ENCODE measurements at regions not wholly inside any gene's neighbourhood (a gene's known extent, or its start where the extent isn't known, plus 50 kb on each side); places are given as distances from the start of the nearest gene placed in this dataset.

DNA sequence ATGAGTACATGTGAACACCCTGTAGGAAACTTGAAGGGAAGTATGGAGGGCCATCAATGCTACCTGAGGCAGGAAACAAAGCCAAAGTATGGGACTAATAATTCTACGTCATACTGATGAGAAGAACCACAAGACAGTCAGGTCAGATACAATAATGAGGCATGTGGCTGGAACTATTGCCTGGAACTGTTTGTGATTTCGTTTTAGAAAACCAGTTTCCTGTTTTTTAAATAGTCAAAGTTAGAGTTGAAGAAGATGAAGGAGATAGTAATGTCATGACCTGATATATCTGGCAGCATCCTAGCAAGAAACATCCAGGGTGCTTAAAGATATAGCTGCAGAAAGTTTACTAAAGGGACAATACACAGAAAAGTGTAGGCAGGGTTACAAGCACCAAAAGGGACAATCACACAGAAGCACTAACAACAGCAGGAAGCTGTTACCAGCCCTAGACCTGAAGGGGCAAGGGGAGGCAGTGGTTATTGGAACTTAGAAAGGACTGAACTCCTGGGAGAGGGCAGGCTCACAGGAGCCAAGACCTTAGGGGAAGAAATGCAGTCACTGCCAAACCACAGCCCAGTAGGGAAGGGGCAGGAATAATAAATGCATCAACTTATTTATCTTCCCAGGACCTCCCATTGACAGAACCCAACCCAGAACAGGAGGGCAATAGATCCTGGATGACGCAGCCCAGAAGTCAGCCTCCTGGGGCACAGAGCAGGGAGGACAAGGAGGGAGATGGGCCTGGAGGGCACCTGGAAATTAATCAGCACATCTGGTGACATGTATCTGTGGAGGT, 302.1 kb upstream of the STT3B start:
- 75 to 79% (median 76%) methylated on average over 3 of the region's 3 CpGs for WGBS, 3 donors

DNA sequence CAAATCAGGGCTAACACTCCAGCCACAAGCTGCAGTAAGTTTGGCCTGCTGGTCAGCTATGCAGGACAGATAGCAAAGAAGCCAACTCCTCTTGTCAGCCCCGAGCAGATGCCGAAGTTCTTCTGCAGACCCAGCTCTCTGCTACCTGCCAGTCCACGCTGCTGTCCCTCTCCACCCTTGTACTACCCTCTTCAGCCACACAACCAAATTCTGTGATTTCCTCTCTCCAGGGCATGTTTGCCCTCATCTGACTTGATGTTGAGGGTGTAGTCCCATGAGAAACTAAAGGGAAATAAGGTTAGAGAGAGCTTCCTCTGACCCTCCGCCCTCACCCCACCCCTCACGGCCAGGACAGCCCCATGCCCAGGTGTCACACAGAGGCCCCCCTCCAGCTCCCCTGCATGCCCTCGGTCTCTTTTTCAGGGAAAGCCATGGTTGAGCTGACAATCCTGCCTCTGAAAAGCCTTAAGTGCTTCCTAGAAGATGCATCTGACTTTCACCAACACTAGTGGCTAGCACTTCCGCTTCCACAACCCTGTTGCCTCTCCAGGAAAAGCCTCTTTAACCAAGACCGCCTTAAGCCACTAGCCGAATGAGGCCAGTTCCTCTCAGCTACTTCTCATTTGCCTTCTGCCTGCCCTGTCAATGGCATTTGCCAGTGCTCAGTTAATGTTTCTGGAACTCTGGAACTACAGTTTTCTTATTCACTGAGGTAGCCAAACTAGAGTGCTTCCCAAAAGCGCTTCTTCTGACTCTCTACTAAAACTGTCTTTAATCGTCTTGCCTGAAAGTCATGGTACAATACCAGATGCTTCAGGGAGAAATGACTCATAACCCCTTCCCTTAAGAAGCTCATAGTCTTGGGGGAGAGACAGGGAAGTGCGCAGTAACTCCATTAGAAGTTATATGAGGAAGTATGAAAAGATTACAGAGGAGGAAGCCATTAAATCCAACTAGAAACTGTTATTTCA, 300.4 kb upstream of the STT3B start:
- Histone ChIP-seq H3K4me3 (no peak overlapping the region), H3K27ac (no peak overlapping the region), H3K4me1 (ENCODE audit: insufficient read depth) (no peaks in the 10 kb centered on the region), H3K36me3 (no peaks in the 10 kb centered on the region), H3K9me3 (no peaks in the 10 kb centered on the region), H3K27me3 (no peaks in the 10 kb centered on the region)
- no peak for TF ChIP-seq POLR2A (IDR thresholded peaks at IDR 0.05)
- TF ChIP-seq, protein P1, sequence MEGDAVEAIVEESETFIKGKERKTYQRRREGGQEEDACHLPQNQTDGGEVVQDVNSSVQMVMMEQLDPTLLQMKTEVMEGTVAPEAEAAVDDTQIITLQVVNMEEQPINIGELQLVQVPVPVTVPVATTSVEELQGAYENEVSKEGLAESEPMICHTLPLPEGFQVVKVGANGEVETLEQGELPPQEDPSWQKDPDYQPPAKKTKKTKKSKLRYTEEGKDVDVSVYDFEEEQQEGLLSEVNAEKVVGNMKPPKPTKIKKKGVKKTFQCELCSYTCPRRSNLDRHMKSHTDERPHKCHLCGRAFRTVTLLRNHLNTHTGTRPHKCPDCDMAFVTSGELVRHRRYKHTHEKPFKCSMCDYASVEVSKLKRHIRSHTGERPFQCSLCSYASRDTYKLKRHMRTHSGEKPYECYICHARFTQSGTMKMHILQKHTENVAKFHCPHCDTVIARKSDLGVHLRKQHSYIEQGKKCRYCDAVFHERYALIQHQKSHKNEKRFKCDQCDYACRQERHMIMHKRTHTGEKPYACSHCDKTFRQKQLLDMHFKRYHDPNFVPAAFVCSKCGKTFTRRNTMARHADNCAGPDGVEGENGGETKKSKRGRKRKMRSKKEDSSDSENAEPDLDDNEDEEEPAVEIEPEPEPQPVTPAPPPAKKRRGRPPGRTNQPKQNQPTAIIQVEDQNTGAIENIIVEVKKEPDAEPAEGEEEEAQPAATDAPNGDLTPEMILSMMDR (IDR thresholded peaks at IDR 0.05) = no peak
- TF ChIP-seq EP300 (IDR thresholded peaks at IDR 0.05) = no peak
- WGBS, 3 donors = 89 to 91% (median 90%) methylated on average over 12 of the region's 12 CpGs
- DNase-seq = no peak
- intact Hi-C loops (cut with DNase I) = no loop called here

More for the DNA sequence above, 302.1 kb upstream of the STT3B start:
- TF ChIP-seq EP300 (IDR thresholded peaks at IDR 0.05) (no peak), POLR2A (IDR thresholded peaks at IDR 0.05) (no peak)
- TF ChIP-seq, protein P1 (IDR thresholded peaks at IDR 0.05) = no peak
- intact Hi-C loops (cut with DNase I) = no loop called here
- Histone ChIP-seq H3K27ac (no peak overlapping the region), H3K27me3 (no peaks in the 10 kb centered on the region), H3K4me1 (ENCODE audit: insufficient read depth) (no peaks in the 10 kb centered on the region), H3K9me3 (no peaks in the 10 kb centered on the region), H3K4me3 (no peak overlapping the region), H3K36me3 (no peaks in the 10 kb centered on the region)
- DNase-seq = no peak

DNA sequence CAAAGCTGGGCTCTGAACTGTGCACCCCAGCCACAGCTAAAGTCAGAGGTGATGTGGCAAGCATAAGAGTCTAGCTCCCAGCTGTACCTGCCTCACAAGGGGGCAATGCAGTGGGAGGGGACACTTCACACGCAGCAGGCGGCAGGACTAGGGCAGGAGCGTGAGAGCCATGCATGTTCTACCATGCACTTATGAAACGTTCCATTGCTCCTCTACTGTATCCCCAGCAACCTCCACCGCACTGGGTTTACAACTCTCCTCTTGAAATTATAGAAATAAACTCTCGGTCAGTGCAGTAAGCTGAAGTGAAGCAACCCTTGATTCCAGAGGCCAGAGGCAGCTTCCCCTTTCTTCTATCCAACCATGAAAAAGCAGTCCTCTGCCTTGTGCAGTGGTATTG, 298.6 kb upstream of the STT3B start:
- DNase-seq = no peak
- WGBS, 3 donors = 88 to 96% (median 88%) methylated on average over 6 of the region's 6 CpGs
- Histone ChIP-seq H3K36me3 (no peaks in the 10 kb centered on the region), H3K9me3 (no peaks in the 10 kb centered on the region), H3K4me1 (ENCODE audit: insufficient read depth) (no peaks in the 10 kb centered on the region), H3K27ac (no peak overlapping the region), H3K4me3 (no peak overlapping the region), H3K27me3 (no peaks in the 10 kb centered on the region)
- TF ChIP-seq EP300 (IDR thresholded peaks at IDR 0.05) = no peak
- TF ChIP-seq, protein P1 (IDR thresholded peaks at IDR 0.05) = no peak
- intact Hi-C loops (cut with DNase I) = no loop called here

DNA sequence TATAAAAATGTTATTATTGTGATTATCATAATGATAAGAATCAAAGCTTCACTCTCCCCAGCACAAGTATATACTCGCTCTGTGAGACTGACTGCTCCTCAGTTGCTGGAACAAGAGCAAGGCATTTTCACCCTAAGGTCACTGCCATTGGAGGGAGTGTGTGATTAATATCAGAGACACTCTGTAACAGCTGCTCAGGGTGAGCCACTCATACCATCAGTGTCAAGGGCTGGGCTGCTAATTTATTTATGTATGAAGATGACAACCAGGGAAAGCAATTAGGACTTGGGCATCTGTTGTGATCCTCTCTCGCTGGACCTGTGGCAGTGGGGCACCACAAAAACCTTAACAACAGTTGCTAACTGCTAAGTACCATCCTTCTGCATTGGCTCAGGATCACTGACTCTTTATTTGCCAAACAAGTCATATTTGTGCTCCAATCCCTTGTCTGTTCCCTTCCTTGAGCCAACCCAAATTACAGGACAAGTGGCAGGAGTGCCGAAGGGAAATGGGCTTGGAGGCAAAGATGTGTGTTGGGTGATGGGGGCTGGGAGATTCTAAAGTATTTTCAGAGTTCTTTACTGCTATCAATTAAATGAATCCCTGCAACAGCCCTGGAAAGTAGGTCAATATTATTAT, 297.5 kb upstream of the STT3B start:
- DNase-seq = no peak
- intact Hi-C loops (cut with DNase I) = no loop called here
- no peaks in the 10 kb centered on the region for H3K27me3 ChIP-seq
- no peaks in the 10 kb centered on the region for H3K9me3 ChIP-seq
- WGBS, 3 donors = 88 to 89% (median 89%) methylated on average over 3 of the region's 3 CpGs
- H3K4me1 ChIP-seq (ENCODE audit: insufficient read depth) = no peaks in the 10 kb centered on the region
- H3K4me3 ChIP-seq = no peak overlapping the region
- TF ChIP-seq EP300 (IDR thresholded peaks at IDR 0.05) (no peak), POLR2A (IDR thresholded peaks at IDR 0.05) (no peak)
- TF ChIP-seq, protein P1 (IDR thresholded peaks at IDR 0.05) = no peak
- H3K36me3 ChIP-seq = no peaks in the 10 kb centered on the region
- no peak overlapping the region for H3K27ac ChIP-seq
